ENCODE measurements at regions not wholly inside any gene's neighbourhood (a gene's known extent, or its start where the extent isn't known, plus 50 kb on each side); places are given as distances from the start of the nearest gene placed in this dataset.
"Not testable (repeated sequence)": the region's sequence is repeated elsewhere in the genome, so short reads cannot be mapped to it uniquely, and the experiment has no call there.

GRCh38 chr2:58608146-58608545, 367.0 kb upstream of the FANCL start:
- no peak for DNase-seq

DNA sequence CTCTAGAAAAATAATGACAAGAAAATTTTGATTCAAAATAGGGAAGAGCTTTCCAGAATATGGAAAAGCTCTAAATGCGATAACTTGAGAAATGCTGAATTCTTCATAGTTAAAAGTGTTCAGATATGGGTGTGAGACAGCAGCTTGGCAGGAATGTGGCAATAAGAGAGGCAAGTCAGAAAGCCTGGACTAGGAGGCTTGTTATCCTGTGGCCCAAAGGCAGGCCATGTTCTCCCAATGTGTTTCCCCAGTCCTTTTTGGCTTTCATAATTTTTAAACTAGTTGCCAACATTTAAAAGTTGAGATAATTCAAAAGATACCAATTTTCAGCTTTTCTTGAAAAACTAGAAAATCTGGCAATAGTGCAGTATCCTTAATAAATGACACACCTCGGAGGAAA, 366.3 kb upstream of the FANCL start:
- no peak for DNase-seq

GRCh38 chr2:58606799-58607198, 365.7 kb upstream of the FANCL start:
- DNase-seq = no peak

- no peak for DNase-seq
Measured at GRCh38 chr2:58604096-58604495, 363.0 kb upstream of the FANCL start.

DNA sequence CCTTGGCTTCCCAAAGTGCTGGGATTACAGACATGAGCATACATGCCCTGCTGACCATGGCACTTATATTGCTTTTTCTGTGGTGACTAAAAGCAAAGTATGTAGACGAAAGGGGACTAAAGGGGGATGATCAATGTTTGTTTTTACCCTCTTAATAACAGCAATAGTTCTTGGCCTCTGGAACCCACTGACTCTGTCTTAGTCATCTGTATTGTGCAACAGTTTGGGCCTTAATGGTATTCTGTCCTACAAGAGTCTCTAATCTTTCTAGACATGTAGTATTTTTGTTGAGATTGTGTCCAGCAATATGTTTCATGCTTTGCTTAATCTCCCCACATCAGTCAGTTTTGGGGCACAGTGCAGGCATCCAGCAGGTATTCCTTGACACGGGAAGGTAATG, 359.9 kb upstream of the FANCL start:
- no peak for DNase-seq

- DNase-seq = no peak
Measured at GRCh38 chr2:58598171-58598570, 357.0 kb upstream of the FANCL start.

DNA sequence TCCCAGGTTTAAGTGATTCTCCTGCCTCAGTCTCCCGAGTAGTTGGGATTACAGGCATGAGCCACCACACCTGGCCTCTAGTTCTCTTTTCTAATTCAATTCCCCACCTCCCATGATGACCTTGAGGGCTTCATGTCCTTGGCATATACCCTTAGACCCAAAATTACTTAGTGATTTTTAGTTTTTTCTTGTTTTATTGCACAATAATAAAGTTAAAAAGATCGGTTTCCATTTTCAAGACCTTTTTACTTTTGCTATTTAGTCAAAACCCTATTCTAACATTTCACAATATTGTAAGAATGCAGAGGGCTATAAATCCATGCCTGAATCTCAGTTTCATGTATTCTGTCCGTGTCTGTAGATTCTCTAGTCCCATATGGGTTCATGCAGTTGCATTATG, 354.6 kb upstream of the FANCL start:
- DNase-seq = no peak

- no peak for DNase-seq
Measured at GRCh38 chr2:58594762-58595161, 353.6 kb upstream of the FANCL start.

DNA sequence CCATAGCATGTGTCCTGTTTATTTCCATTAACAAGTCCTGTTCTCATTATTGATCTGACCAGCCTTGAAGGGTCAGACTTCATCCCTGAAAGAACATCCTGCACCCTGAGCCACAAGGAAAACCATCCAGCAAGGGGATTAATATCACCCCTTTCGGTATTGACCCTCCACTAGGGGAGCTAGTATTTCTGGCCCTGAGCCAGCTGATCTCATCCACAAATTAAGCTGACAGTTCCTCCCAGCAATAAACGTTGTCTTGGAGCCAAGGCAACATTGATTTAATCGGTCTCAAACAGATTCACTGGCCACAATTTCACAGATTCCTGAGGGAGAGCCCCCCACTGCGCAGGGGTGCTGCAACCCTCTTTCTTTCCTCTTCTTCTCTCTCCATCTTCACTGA, 353.1 kb upstream of the FANCL start:
- no peak for DNase-seq

- not testable (repeated sequence) for DNase-seq
Measured at GRCh38 chr2:58586178-58586577, 345.1 kb upstream of the FANCL start.

DNA sequence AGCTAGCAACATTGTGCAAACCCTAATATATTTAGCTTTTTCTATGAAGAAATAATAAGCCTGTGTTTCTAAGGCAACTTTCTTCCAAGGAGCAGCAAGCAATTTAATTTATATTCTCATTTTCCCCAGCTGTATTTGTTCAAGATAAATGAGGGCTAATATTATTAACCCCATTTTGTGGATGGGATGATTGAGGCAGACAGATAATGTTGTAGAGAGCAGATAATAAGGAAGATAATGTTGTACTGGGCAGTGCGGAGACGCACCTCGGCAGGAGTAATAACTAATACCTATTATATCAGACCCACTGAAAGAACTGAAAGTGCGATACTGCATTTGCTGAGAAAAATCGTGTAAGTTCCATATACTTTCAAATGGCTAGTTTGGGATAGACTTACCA, 344.1 kb upstream of the FANCL start:
- DNase-seq = no peak

- DNase-seq = no peak
Measured at GRCh38 chr2:58584606-58585118, 343.5 kb upstream of the FANCL start.

DNA sequence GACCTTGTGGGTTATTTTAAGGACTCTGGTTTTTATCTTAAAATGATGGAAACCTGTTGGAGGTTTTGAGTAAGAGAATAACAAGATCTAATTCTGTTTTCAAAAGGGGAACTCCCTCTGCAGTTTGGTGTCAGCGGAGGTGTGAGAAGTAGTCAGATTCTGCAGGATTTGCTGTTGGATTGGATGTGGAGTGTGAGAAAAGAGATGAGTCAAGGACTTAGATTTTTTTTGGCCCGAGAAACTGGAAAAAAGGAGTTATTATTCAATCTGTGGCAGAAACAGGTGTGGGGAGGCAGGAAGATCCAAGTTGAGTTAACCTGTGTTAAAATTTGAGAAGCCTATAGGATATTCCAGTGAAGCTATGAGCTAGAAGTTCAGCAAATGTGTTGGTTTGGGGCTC, 337.2 kb upstream of the FANCL start:
- DNase-seq = no peak

DNA sequence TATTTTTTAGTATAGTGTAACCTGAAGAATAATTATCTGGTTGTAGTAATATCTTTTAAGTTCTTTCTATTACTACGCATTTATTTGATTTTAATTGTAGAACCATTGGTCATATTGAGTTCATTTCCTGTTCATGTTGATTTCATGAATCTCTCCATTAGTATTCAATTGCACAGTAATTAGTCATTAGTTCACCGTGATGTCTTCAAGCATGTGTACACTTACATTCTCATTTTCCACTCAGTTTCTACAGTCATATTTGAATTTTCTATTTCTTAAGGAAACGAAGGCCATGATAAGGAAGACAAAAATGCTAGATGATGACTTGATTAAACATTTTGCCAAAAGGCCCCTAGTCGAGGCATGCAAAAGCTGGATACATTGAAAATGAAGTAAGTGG, 333.7 kb upstream of the FANCL start:
- no peak for DNase-seq

GRCh38 chr2:58572731-58573130, 331.6 kb upstream of the FANCL start:
- DNase-seq = no peak

DNA sequence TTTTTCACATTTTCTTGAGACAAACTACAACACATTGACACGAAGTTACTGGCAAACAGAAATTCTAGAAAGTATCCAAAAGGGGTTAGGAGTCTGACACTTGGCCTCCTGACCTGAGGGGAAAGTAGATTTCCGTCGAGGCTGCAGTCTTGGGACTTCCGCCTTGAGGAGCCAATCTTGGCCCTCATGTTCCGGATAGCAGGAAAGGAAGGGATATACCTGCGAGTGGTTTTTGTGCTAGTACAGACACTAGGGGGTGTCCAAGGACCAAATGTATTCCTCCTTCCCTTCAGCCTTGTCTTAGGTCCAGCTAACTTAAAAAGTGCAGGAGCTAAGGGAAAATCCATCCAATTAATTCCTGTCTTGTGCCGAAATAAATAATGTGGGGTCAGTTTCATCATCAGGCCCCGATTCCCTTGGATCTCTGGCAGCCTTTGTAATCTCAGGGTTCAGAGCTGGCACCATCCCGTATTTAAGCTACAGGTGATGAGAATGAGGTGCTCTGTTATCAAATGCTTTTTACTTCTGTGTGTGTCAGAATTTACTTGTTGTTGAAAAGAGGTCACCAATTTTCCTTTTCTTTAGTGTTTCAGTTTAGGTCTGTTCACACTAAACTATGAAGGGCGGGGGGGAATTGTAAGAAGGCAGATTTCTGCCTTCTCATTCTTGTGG, 330.2 kb upstream of the FANCL start:
- no peak for DNase-seq

DNA sequence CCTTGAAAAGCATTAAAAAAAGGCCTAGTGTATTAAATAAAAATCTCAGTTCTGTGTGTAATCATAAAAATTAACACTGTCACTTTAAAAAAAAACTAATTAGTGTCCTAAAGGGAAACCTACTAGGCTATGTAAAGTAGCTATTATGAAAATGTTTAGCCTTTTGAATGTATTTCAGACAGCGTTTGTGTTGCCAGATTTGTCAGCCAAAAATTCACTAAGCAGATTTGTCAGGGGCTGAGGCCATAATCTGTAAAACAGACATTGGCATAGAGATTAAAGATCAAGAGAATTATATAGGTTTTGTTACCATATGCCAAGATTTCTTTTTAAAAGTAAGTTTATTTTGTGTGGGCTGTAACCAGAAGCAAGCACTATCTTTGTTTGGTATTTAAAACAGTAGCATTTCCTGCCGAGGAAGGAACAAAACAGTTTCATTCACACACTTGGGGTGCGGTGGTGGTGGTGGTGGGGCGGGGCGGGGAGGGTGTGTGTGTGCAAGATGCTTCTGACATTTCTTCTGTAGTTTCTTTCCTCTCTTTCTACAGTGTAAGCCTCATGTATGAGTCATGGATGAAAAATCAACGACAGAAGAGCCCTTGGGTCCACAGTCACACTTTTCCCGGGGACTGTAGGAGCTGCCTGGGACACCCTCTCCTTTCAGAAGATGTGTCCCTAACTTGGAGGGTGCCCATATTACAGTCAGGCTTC, 328.5 kb upstream of the FANCL start:
- DNase-seq = no peak

GRCh38 chr2:58568901-58569300, 327.8 kb upstream of the FANCL start:
- no peak for DNase-seq

DNA sequence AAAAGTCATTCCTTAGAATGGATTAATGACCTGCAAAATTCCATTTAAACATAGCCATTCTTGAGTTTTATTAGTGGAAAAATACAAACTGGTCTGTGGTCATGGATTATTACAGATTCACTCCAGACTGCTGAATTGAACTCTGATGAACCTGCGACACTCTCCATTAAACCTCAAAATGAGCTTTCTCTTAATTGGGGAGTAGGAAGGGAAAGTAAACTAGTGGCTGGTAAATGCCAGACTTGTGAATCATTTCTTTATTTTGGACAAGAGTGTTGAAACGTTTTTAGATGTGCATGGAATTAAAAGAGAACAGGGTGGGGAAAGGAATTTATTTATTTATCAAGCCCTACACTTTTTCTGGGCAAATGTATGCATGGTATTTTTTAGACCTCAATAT, 321.2 kb upstream of the FANCL start:
- DNase-seq = no peak

DNA sequence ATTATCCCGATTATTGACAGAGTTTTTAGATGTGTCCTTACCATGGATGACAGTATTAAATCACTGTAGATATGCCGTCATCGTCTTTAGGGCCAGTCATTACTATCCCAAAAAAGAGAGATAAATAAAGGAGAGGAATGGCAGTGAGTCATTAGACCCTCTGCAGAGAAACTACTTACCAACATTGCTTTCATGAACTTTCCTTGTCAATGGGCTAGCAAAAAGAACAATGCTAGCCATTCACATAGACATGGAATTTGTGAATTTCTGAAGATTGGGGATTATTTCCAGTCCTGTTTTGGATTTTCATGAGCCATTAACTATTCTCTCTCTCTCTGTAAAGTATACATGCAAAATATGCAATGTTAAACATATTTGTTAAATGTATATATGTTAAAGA, 319.4 kb upstream of the FANCL start:
- no peak for DNase-seq

DNA sequence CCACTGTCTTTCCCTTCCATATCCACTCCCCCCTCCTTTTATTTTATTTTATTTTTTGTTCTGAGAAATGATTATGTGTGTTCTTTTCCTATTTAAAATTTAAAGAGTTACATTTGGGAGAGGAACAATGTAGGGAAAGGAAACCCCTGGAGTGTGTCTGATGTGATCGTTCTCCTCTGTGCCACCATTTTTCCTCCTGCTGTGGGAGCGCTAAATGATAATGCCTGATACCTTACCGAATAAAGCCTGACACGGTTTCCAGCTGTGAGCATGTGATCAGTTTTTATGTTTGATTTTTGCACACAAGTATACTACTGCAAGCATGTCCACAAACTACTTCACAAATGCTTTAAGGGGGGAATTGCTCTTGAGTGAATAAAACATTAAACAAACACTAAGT, 317.8 kb upstream of the FANCL start:
- DNase-seq = no peak

- DNase-seq = no peak
Measured at GRCh38 chr2:58557176-58557575, 316.1 kb upstream of the FANCL start.

DNA sequence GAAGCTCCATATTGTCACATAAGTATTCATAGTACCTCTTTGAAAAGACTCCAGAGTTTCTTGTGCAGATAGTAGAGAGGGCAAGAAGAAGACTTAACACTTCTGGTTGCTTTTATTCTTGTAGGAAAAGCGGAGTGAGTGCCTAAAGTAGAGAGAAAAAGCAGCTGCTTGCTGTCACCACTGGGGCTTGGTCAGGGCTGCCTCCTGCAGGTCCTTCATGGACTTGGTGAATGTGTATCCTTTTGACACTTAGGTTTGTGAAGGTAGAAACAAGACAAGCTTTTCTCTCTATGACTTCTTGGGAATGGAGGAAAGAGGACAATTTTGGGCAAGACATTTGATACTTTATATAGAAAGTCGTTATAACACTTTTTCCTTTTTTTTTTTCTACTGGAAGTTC, 312.8 kb upstream of the FANCL start:
- no peak for DNase-seq

GRCh38 chr2:58553522-58553921, 312.4 kb upstream of the FANCL start:
- DNase-seq = no peak
